ENCODE measurements at regions not wholly inside any gene's neighbourhood (a gene's known extent, or its start where the extent isn't known, plus 50 kb on each side); places are given as distances from the start of the nearest gene placed in this dataset.
A peak's percentile ranks its signal among the peaks of the same experiment; 100 is the strongest.

GRCh38 chr1:163842571-163842970 is 520.8 kb downstream of the NUF2 start:
- no peak for TF ChIP-seq CTCF (IDR thresholded peaks at IDR 0.05; ENCODE audit: partially characterized antibody, unreplicated experiment)
- Mint-ChIP-seq H3K9me3 (ENCODE audit: unreplicated experiment) (no peaks in the 10 kb centered on the region), H3K36me3 (ENCODE audit: unreplicated experiment) (no peaks in the 10 kb centered on the region), H3K27ac (ENCODE audit: unreplicated experiment) (no peak overlapping the region), H3K4me3 (ENCODE audit: unreplicated experiment) (no peak overlapping the region), H3K27me3 (ENCODE audit: unreplicated experiment) (no peaks in the 10 kb centered on the region), H3K4me1 (ENCODE audit: low read depth, unreplicated experiment) (no peaks in the 10 kb centered on the region)
- no peak for DNase-seq

- TF ChIP-seq CTCF (IDR thresholded peaks at IDR 0.05; ENCODE audit: partially characterized antibody, unreplicated experiment), result no peak
- no peaks in the 10 kb centered on the region for H3K36me3 Mint-ChIP-seq (ENCODE audit: unreplicated experiment)
- H3K4me3 Mint-ChIP-seq (ENCODE audit: unreplicated experiment), result no peak overlapping the region
- H3K4me1 Mint-ChIP-seq (ENCODE audit: low read depth, unreplicated experiment), result no peaks in the 10 kb centered on the region
- H3K27me3 Mint-ChIP-seq (ENCODE audit: unreplicated experiment), result no peaks in the 10 kb centered on the region
- no peak for DNase-seq
- H3K27ac Mint-ChIP-seq (ENCODE audit: unreplicated experiment), result no peak overlapping the region
- H3K9me3 Mint-ChIP-seq (ENCODE audit: unreplicated experiment), result no peaks in the 10 kb centered on the region
Observed at GRCh38 chr1:163844459-163844858, 522.7 kb downstream of the NUF2 start.

- H3K9me3 Mint-ChIP-seq (ENCODE audit: unreplicated experiment), result no peaks in the 10 kb centered on the region
- no peak for TF ChIP-seq CTCF (IDR thresholded peaks at IDR 0.05; ENCODE audit: partially characterized antibody, unreplicated experiment)
- peak overlapping the region; percentile 68 for H3K27ac Mint-ChIP-seq (ENCODE audit: unreplicated experiment)
Observed at GRCh38 chr1:163845279-163845678, 523.5 kb downstream of the NUF2 start.

GRCh38 chr1:163863731-163864130 is 542.0 kb downstream of the NUF2 start:
- TF ChIP-seq CTCF (IDR thresholded peaks at IDR 0.05; ENCODE audit: partially characterized antibody, unreplicated experiment), result no peak
- H3K36me3 Mint-ChIP-seq (ENCODE audit: unreplicated experiment), result peaks cover 4% of the 10 kb centered on the region
- H3K4me3 Mint-ChIP-seq (ENCODE audit: unreplicated experiment), result peak overlapping the region; percentile 22
- peaks cover 14% of the 10 kb centered on the region for H3K4me1 Mint-ChIP-seq (ENCODE audit: low read depth, unreplicated experiment)
- H3K27ac Mint-ChIP-seq (ENCODE audit: unreplicated experiment), result peak overlapping the region; percentile 85
- peaks cover 6% of the 10 kb centered on the region for H3K27me3 Mint-ChIP-seq (ENCODE audit: unreplicated experiment)
- H3K9me3 Mint-ChIP-seq (ENCODE audit: unreplicated experiment), result peaks cover 6% of the 10 kb centered on the region
- no peak for DNase-seq

More at GRCh38 chr1:163845279-163845678, 523.5 kb downstream of the NUF2 start:
- H3K4me3 Mint-ChIP-seq (ENCODE audit: unreplicated experiment), result no peak overlapping the region
- no peaks in the 10 kb centered on the region for H3K4me1 Mint-ChIP-seq (ENCODE audit: low read depth, unreplicated experiment)
- no peaks in the 10 kb centered on the region for H3K36me3 Mint-ChIP-seq (ENCODE audit: unreplicated experiment)
- no peaks in the 10 kb centered on the region for H3K27me3 Mint-ChIP-seq (ENCODE audit: unreplicated experiment)
- DNase-seq, result no peak

- Mint-ChIP-seq H3K4me3 (ENCODE audit: unreplicated experiment) (no peak overlapping the region), H3K4me1 (ENCODE audit: low read depth, unreplicated experiment) (peaks cover 14% of the 10 kb centered on the region), H3K9me3 (ENCODE audit: unreplicated experiment) (peaks cover 6% of the 10 kb centered on the region), H3K27me3 (ENCODE audit: unreplicated experiment) (peaks cover 7% of the 10 kb centered on the region), H3K27ac (ENCODE audit: unreplicated experiment) (peak overlapping the region; percentile 85), H3K36me3 (ENCODE audit: unreplicated experiment) (peaks cover 4% of the 10 kb centered on the region)
- TF ChIP-seq CTCF (IDR thresholded peaks at IDR 0.05; ENCODE audit: partially characterized antibody, unreplicated experiment), result no peak
- no peak for DNase-seq
Observed at GRCh38 chr1:163864207-163864606, 542.5 kb downstream of the NUF2 start.
